BLaER1 treated with 17β-estradiol and CSF1 and Interleukin-3, amounts not matched to agents 10 nM and 100 nM (cell line): ENCODE measurements at regions not wholly inside any gene's neighbourhood (a gene's known extent, or its start where the extent isn't known, plus 50 kb on each side); places are given as distances from the start of the nearest gene placed in this dataset.
"Not testable (repeated sequence)": the region's sequence is repeated elsewhere in the genome, so short reads cannot be mapped to it uniquely, and the experiment has no call there.

Experiments used
- H3K27ac ChIP-seq, 11 experiments: shearing (Covaris generic); formaldehyde crosslinking; 2 replicates each; pipeline ENCODE4 v1.8.1; 2022
- H3K27me3 ChIP-seq, 11 experiments: shearing (Covaris generic); formaldehyde crosslinking; 2 replicates each; pipeline ENCODE4 v1.8.1; 2022
- H3K36me3 ChIP-seq, 11 experiments: shearing (Covaris generic); formaldehyde crosslinking; 2 replicates each; pipeline ENCODE4 v1.8.1; 2022
- H3K4me1 ChIP-seq, 10 experiments: shearing (Covaris generic); formaldehyde crosslinking; 2 replicates each; pipeline ENCODE4 v1.8.1; 2022
- H3K4me2 ChIP-seq, 11 experiments: shearing (Covaris generic); formaldehyde crosslinking; 2 replicates each; pipeline ENCODE4 v1.8.1; 2022
- H3K4me3 ChIP-seq, 10 experiments: shearing (Covaris generic); formaldehyde crosslinking; 2 replicates each; pipeline ENCODE4 v1.8.1; 2022
- H3K9ac ChIP-seq, 11 experiments: shearing (Covaris generic); formaldehyde crosslinking; 2 replicates each; pipeline ENCODE4 v1.8.1; 2022
- H3K9me3 ChIP-seq, 11 experiments: shearing (Covaris generic); formaldehyde crosslinking; replicated peaks in 1 of 11; 2 replicates each; pipeline ENCODE4 v1.8.1; 2022
- H4K20me1 ChIP-seq, 11 experiments: shearing (Covaris generic); formaldehyde crosslinking; 2 replicates each; pipeline ENCODE4 v1.8.1; 2022
- Cebpa-rat ChIP-seq, 11 experiments: shearing (Covaris generic); IDR thresholded peaks; 2 replicates each; pipeline ENCODE4 v1.8.1; 2022

DNA sequence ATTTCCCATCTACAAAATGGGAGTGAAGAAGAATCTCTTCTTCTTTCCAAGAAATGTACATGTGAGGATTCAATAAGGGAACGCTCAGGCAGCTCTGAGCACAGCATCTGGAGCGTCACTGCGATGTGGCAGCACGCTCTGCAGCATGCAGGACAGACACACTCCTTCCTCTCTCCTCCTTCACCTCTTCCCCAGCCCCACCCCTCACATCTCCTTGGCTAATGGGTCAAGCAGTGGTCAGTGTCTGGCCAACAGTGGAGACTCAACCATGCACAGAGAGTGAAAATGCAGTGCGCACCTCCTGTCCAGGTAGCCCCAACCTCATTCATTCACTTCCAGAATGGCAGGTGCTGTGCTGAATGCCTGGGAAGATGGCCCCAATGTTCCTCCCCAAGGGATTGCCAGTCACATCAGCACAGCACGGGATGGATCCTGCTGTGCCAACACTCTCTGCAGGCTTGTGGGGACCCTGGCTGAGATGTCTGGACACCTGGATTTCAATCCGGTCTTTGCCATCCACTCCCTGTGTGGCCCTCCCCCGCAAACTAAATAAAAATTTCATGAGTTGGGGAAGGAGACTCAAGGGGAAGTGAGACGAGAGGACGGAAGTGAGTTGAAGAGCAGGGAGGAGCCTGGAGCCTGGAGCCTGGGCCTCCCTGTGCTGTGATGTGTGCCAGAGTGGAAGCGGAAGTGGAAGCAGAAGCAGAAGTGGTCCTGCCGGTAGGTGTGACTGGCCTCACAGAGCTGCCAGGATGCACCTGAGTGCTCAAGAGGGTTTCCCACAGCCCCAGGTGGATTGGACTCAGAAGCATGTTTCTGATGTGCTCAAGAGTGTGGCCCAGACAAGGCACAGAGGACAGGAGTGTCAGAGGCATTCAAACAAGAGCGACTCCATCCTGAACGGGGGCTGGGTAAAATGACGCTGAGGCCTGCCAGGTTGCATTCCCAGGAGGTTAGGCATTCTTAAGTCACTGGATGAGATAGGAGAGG lies 163.9 kb downstream of the SMAD6 start:
- no peak overlapping the region for H3K4me3 ChIP-seq
- H3K27me3 ChIP-seq = no peaks in the 10 kb centered on the region
- peak overlapping the region in 6 of 11 experiments; percentile 2 to 57 (median 29); a peak in 7 of 22 replicates for H3K27ac ChIP-seq
- peaks cover 0 to 3% (median 0%) of the 10 kb centered on the region in 11 experiments; a peak in 2 of 22 replicates for H3K9me3 ChIP-seq
- H3K36me3 ChIP-seq = no peaks in the 10 kb centered on the region
- peak overlapping the region; percentile 51 to 81 (median 72) for H3K4me2 ChIP-seq
- TF ChIP-seq Cebpa-rat (IDR thresholded peaks at IDR 0.05) = no peak
- no peak overlapping the region for H3K9ac ChIP-seq
- no peaks in the 10 kb centered on the region for H4K20me1 ChIP-seq
- peaks cover 20 to 27% (median 25%) of the 10 kb centered on the region in 10 experiments for H3K4me1 ChIP-seq

DNA sequence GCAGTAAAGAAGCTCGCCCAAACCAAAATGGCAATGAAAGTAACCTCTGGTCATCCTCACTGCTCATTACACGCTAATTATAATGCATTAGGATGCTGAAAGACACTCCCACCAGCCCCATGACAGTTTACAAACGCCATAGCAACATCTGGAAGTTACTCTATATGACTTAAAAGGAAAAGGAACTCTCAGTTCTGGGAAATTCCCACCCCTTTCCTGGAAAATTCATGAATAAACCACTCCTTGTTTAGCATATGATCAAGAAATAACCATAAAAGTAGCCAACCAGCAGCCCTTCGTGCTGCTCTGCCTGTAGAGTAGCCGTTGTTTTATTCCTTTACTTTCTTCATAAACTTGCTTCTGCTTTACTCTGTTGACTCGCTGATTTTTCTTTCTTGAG lies 164.6 kb downstream of the SMAD6 start:
- H3K4me2 ChIP-seq = peak overlapping the region; percentile 51 to 81 (median 72)

DNA sequence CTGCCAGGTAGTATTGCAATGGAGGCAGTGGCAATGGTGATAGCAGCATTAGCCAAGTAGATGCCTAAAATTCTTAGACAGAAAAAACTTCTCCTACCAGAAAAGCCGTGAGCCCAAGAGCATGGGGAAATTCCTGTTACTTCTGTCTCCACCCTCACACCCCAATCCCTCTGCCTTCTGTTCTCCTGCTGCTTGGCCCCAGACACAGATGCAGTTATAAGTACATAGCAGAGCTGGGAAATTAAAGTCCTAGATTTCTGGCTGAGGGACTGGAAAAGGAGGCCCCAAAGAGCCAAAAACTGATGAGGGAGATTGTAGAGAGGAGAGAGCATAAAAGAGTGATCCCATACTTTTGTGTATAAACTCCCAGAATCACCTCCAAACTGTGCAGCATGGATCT lies 166.9 kb downstream of the SMAD6 start:
- Histone ChIP-seq H3K36me3 (no peaks in the 10 kb centered on the region), H3K9me3 (peaks cover 0 to 9% (median 0%) of the 10 kb centered on the region in 11 experiments; a peak in 6 of 22 replicates), H3K4me1 (peaks cover 20 to 27% (median 25%) of the 10 kb centered on the region in 10 experiments), H3K4me3 (no peak overlapping the region), H3K27ac (no peak overlapping the region), H3K4me2 (no peak overlapping the region), H3K9ac (no peak overlapping the region), H4K20me1 (no peaks in the 10 kb centered on the region), H3K27me3 (no peaks in the 10 kb centered on the region; a peak in 1 of 22 replicates)
- TF ChIP-seq Cebpa-rat (IDR thresholded peaks at IDR 0.05) = no peak

More for the DNA sequence above, 164.6 kb downstream of the SMAD6 start:
- no peak for TF ChIP-seq Cebpa-rat (IDR thresholded peaks at IDR 0.05)
- Histone ChIP-seq H4K20me1 (no peaks in the 10 kb centered on the region), H3K4me1 (peaks cover 20 to 27% (median 25%) of the 10 kb centered on the region in 10 experiments), H3K9ac (no peak overlapping the region), H3K9me3 (peaks cover 0 to 9% (median 0%) of the 10 kb centered on the region in 11 experiments; a peak in 6 of 22 replicates), H3K4me3 (no peak overlapping the region), H3K27me3 (no peaks in the 10 kb centered on the region), H3K36me3 (no peaks in the 10 kb centered on the region), H3K27ac (peak overlapping the region in 6 of 11 experiments; percentile 2 to 57 (median 29); a peak in 7 of 22 replicates)

DNA sequence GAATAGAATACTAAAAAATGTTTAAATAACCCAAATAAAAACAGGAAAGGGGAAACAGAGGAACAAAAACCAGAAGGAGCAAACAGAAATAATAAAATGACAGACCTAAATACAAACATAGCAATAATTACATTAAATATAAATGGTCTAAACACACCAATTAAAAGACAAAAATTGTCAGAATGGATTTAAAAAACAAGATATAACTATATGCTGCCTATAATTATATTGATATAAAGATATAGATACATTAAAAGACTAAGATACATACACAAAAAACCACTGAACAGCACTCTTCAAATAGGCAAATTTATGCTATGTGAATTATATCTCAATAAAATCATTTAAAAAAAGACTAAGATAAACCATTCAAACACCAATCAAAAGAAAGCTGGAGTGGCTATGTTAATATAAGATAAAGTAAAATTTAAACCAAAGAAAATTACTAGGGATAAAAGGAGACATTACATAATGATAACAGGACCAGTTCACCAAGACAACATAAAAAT lies 168.9 kb downstream of the SMAD6 start:
- H4K20me1 ChIP-seq = peaks cover 0 to 5% (median 0%) of the 10 kb centered on the region in 11 experiments; a peak in 4 of 22 replicates
- H3K9me3 ChIP-seq = peaks cover 0 to 9% (median 0%) of the 10 kb centered on the region in 11 experiments; a peak in 6 of 22 replicates
- no peak overlapping the region for H3K4me3 ChIP-seq
- H3K36me3 ChIP-seq = no peaks in the 10 kb centered on the region
- H3K9ac ChIP-seq = no peak overlapping the region
- H3K27ac ChIP-seq = no peak overlapping the region
- H3K4me2 ChIP-seq = no peak overlapping the region
- peaks cover 14 to 28% (median 20%) of the 10 kb centered on the region in 10 experiments for H3K4me1 ChIP-seq
- peaks cover 6 to 17% (median 10%) of the 10 kb centered on the region in 11 experiments; a peak in 18 of 22 replicates for H3K27me3 ChIP-seq
- TF ChIP-seq Cebpa-rat (IDR thresholded peaks at IDR 0.05) = no peak

DNA sequence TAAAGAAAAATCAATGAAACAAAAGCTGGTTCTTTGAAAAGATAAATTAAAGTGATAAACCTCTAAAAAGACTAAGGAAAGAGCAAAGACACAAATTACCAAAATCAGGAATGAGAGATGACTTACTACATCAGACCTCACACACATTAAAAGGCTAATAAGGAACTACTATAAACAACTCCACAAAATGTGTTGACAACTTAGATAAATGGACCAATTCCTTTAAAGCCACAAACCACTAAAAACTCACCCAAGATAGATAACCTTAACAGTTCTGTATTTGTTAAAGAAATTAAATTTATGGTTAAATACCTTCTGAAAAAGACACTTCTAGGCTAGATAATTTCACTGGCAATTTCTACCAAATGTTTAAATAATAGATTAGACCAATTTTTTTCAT lies 170.4 kb downstream of the SMAD6 start:
- H3K4me3 ChIP-seq = no peak overlapping the region
- no peak overlapping the region for H3K27ac ChIP-seq
- peaks cover 11 to 29% (median 21%) of the 10 kb centered on the region in 10 experiments for H3K4me1 ChIP-seq
- H3K9me3 ChIP-seq = peaks cover 0 to 9% (median 0%) of the 10 kb centered on the region in 11 experiments; a peak in 6 of 22 replicates
- no peak overlapping the region for H3K9ac ChIP-seq
- peaks cover 0 to 16% (median 0%) of the 10 kb centered on the region in 11 experiments; a peak in 8 of 22 replicates for H4K20me1 ChIP-seq
- no peak for TF ChIP-seq Cebpa-rat (IDR thresholded peaks at IDR 0.05)
- H3K36me3 ChIP-seq = no peaks in the 10 kb centered on the region
- peaks cover 6 to 29% (median 18%) of the 10 kb centered on the region in 11 experiments; a peak in 18 of 22 replicates for H3K27me3 ChIP-seq
- no peak overlapping the region for H3K4me2 ChIP-seq

DNA sequence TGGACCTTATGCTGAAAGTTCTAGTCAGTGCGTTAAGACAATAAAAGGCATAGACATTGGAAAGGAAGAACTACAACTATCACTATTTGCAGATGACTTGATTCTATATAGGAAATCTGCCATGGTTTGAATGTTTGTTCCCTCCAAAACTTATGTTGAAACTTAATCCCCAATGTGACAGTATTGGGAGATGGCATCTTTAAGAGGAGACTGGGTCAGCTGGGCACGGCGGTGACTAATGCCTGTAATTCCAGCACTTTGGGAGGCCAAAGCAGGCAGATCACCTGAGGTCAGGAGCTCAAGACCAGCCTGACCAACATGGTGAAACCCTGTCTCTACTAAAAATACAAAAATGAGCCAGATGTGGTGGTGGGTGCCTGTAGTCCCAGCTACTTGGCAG lies 171.3 kb downstream of the SMAD6 start:
- H3K27ac ChIP-seq, H3K4me2 ChIP-seq, H3K9me3 ChIP-seq, H3K36me3 ChIP-seq, H3K9ac ChIP-seq, H3K4me3 ChIP-seq: not testable (repeated sequence)
- Histone ChIP-seq H3K4me1 (peaks cover 20 to 38% (median 30%) of the 10 kb centered on the region in 10 experiments), H3K27me3 (peaks cover 6 to 32% (median 18%) of the 10 kb centered on the region in 11 experiments; a peak in 18 of 22 replicates), H4K20me1 (peaks cover 0 to 26% (median 0%) of the 10 kb centered on the region in 11 experiments; a peak in 9 of 22 replicates)

DNA sequence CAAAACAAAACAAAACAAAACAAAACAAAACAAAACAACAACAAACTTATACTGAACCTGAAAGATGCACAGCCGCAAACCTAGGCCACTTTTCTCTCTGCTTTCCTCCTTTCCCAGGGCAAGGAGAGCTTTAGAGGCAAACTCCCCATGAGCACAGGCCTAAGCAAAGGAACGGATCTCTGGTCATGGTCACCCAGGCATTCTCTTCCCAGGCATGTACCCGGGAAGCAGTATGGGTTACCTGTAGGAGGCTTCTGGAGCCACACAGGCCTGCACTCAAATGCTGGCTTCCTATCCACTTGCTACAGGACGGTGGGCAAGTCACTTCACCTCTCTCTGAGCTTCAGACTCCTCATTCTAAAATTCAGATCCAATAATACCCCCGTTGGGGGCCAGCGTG lies 171.8 kb downstream of the SMAD6 start:
- Histone ChIP-seq H3K4me3 (no peak overlapping the region), H3K4me2 (no peak overlapping the region), H3K4me1 (peaks cover 26 to 43% (median 36%) of the 10 kb centered on the region in 10 experiments), H3K9ac (no peak overlapping the region), H3K27me3 (peaks cover 6 to 32% (median 18%) of the 10 kb centered on the region in 11 experiments; a peak in 19 of 22 replicates), H4K20me1 (peaks cover 0 to 27% (median 0%) of the 10 kb centered on the region in 11 experiments; a peak in 9 of 22 replicates), H3K9me3 (peaks cover 0 to 9% (median 0%) of the 10 kb centered on the region in 11 experiments; a peak in 6 of 22 replicates), H3K36me3 (no peaks in the 10 kb centered on the region), H3K27ac (no peak overlapping the region)
- no peak for TF ChIP-seq Cebpa-rat (IDR thresholded peaks at IDR 0.05)

DNA sequence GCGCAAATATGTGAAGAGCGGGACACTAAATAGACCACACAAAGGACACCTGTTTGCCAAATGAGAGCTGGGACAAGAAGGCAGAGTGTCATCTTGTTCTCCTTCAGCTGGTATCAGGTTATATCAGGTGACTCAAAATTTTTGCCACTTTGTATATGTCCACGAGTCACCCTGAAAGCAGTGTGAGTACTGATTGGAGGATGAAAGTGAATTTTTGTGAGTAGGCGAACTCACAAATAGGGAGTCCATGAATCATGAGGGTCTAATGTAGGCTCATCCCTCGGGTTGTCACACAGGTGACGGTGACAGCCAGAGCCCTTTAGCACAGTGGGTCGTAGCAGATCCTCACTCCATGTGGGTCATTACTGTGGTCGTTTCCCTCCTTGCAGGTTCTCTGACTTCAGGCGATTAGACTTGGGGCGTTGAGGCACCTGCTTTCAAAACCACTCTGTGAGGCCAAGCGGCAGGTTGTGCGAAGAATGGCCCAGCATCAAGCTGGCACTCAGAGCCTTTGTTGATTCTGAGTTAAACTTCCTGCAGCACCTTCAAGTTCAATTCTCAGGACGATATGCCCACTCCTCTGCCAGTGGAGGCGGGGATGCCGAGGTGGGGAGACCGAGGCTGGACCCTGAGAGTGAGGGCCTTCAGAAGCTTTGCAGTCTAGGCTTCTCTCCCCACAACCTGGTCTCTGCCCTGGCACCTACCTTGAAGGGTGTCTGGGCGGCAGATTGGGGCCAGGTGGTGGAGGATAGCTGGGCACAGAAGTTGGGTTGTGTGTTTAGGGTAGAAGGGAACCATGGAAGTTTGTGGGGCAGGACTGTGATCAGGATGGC lies 173.8 kb downstream of the SMAD6 start:
- Histone ChIP-seq H3K36me3 (no peaks in the 10 kb centered on the region), H3K27me3 (peaks cover 6 to 32% (median 18%) of the 10 kb centered on the region in 11 experiments; a peak in 19 of 22 replicates), H3K4me2 (peak overlapping the region in 10 of 11 experiments; percentile 55 to 94 (median 84); a peak in 20 of 22 replicates), H3K9me3 (peaks cover 0 to 9% (median 0%) of the 10 kb centered on the region in 11 experiments; a peak in 5 of 22 replicates), H3K9ac (no peak overlapping the region), H3K27ac (no peak overlapping the region), H3K4me3 (no peak overlapping the region), H4K20me1 (peaks cover 0 to 28% (median 0%) of the 10 kb centered on the region in 11 experiments; a peak in 9 of 22 replicates), H3K4me1 (peaks cover 26 to 58% (median 50%) of the 10 kb centered on the region in 10 experiments)
- no peak for TF ChIP-seq Cebpa-rat (IDR thresholded peaks at IDR 0.05)
